ENCODE measurements at regions not wholly inside any gene's neighbourhood (a gene's known extent, or its start where the extent isn't known, plus 50 kb on each side); places are given as distances from the start of the nearest gene placed in this dataset.

GRCh38 chr14:39683691-39684260 is 251.5 kb upstream of the FBXO33 start:
- Histone ChIP-seq H3K27me3 (ENCODE audit: insufficient read depth in 3 of 3, low read length in 2 of 3) (no peaks in the 10 kb centered on the region), H3K36me3 (ENCODE audit: insufficient read depth in 1 of 2, low read depth in 1 of 2) (no peaks in the 10 kb centered on the region), H3K4me1 (no peaks in the 10 kb centered on the region), H3K27ac (no peak overlapping the region), H3K9me3 (no peaks in the 10 kb centered on the region), H3K4me3 (no peak overlapping the region)
- TF ChIP-seq CTCF (IDR thresholded peaks at IDR 0.05) = no peak
- intact Hi-C loops (cut with DNase I) = no loop called here
- DNase-seq (no peak), ATAC-seq (no peak)
- 47 to 52% (median 52%) methylated on average over 3 of the region's 3 CpGs for WGBS, 3 donors

- 73 to 80% (median 80%) methylated on average over 3 of the region's 3 CpGs for WGBS, 3 donors
Observed at GRCh38 chr14:39682582-39682981, 250.3 kb upstream of the FBXO33 start.

DNA sequence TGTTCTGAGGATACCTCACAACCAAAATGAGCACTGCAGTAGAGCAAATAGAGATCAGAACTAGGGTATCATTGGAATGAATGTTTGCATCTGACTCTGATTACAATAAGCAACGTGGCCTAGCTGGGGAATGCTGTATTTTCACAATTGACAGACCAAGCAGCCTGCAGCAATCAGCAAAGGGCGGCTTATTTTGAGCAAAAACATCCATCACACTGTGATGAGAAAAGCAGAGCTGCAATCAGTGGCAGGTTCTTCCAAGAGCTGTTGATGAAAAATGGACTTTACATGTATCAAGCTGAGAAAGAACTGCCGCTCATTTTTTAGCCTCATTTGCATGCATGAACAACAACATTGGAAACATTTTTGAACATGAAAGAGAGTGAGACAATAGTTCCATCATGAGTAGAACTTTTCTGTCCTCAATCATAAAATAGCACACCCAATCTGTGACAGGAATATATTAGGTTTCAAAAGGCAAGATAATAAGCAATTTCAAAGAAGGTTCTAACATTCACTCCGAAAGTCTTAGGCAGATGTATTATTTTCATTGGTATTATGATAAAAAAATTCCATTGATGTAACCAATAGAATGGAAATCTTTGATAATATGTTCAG is 249.7 kb upstream of the FBXO33 start:
- Histone ChIP-seq H3K36me3 (ENCODE audit: insufficient read depth in 1 of 2, low read depth in 1 of 2) (no peaks in the 10 kb centered on the region), H3K4me1 (no peaks in the 10 kb centered on the region), H3K4me3 (no peak overlapping the region), H3K27ac (no peak overlapping the region), H3K9me3 (no peaks in the 10 kb centered on the region), H3K27me3 (ENCODE audit: insufficient read depth in 3 of 3, low read length in 2 of 3) (no peaks in the 10 kb centered on the region)
- intact Hi-C loops (cut with DNase I) = no loop called here
- no peak for DNase-seq
- TF ChIP-seq CTCF (IDR thresholded peaks at IDR 0.05) = no peak
- ATAC-seq = no peak
- 62 to 63% (median 62%) methylated on average over 4 of the region's 4 CpGs for WGBS, 3 donors

More at GRCh38 chr14:39682582-39682981, 250.3 kb upstream of the FBXO33 start:
- TF ChIP-seq CTCF (IDR thresholded peaks at IDR 0.05) = no peak
- Histone ChIP-seq H3K27ac (no peak overlapping the region), H3K27me3 (ENCODE audit: insufficient read depth in 3 of 3, low read length in 2 of 3) (no peaks in the 10 kb centered on the region), H3K4me1 (no peaks in the 10 kb centered on the region), H3K36me3 (ENCODE audit: insufficient read depth in 1 of 2, low read depth in 1 of 2) (no peaks in the 10 kb centered on the region), H3K9me3 (no peaks in the 10 kb centered on the region), H3K4me3 (no peak overlapping the region)
- no peak for DNase-seq
- intact Hi-C loops (cut with DNase I) = no loop called here
- ATAC-seq = no peak

DNA sequence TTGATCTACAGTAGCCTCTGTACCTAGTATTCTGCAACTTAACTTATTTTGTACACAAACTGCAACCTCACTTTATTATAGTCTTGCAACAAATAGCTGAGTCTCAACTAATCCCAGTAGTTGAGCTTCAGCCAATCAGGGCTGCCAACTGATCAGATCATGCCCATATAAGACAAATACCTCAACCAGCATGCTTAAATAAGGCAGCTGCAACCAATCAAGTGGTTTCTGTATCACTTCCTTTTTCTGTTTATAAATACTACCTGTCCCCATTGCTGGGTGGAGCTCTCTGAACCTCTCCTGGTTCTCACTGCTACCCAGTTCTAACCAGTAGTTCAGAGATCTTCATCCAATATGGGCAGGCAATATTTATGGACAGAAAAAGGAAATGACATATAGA is 248.5 kb upstream of the FBXO33 start:
- Histone ChIP-seq H3K4me3 (no peak overlapping the region), H3K9me3 (no peaks in the 10 kb centered on the region), H3K36me3 (ENCODE audit: insufficient read depth in 1 of 2, low read depth in 1 of 2) (no peaks in the 10 kb centered on the region), H3K27ac (no peak overlapping the region), H3K4me1 (no peaks in the 10 kb centered on the region), H3K27me3 (ENCODE audit: insufficient read depth in 3 of 3, low read length in 2 of 3) (no peaks in the 10 kb centered on the region)
- no peak for TF ChIP-seq CTCF (IDR thresholded peaks at IDR 0.05)
- DNase-seq (no peak), ATAC-seq (no peak)
- intact Hi-C loops (cut with DNase I) = no loop called here

DNA sequence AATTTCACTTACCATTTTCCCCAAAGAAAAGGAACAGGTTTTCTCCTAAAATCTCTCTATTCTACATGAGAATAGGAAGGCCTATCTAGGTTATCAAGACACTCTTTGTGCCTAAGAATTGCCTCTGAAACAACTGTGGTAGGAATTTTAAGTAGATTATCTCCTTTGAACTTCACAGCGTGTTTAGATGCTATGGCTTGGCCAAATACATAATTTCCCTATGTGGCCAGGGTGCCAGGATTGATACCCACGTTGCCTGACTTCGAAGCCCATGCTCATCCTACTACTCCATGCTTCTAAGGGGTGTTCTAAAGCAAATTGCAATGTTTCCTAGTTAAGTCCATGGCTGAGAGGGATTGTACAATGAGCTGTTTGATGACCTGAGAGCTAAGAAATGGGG is 241.5 kb upstream of the FBXO33 start:
- ATAC-seq (no peak), DNase-seq (no peak)
- intact Hi-C loops (cut with DNase I) = no loop called here
- H3K36me3 ChIP-seq (ENCODE audit: insufficient read depth in 1 of 2, low read depth in 1 of 2) = no peaks in the 10 kb centered on the region
- no peaks in the 10 kb centered on the region for H3K9me3 ChIP-seq
- H3K27me3 ChIP-seq (ENCODE audit: insufficient read depth in 3 of 3, low read length in 2 of 3) = no peaks in the 10 kb centered on the region
- H3K27ac ChIP-seq = no peak overlapping the region
- no peak overlapping the region for H3K4me3 ChIP-seq
- TF ChIP-seq CTCF (IDR thresholded peaks at IDR 0.05) = no peak
- no peaks in the 10 kb centered on the region for H3K4me1 ChIP-seq
- WGBS, 3 donors = 43 to 52% (median 52%) methylated on average over 3 of the region's 3 CpGs
